Hepatocyte (in vitro differentiated cells): ENCODE measurements at regions not wholly inside any gene's neighbourhood (a gene's known extent, or its start where the extent isn't known, plus 50 kb on each side); places are given as distances from the start of the nearest gene placed in this dataset.

Source experiments
- DNase-seq: peaks from one replicate; pipeline ENCODE4 v3.0.0-alpha.2; 2016; ENCODE audit warnings: low spot score
- H2AFZ ChIP-seq: fragments of 200-600 bp; sonication (generic); 2 replicates; pipeline ENCODE4 v1.6.0; 2016; ENCODE audit warnings: antibody characterized with exemption, mild to moderate bottlenecking
- H3K27ac ChIP-seq: fragments of 200-600 bp; sonication (generic); 2 replicates; pipeline ENCODE4 v1.5.1; 2016; ENCODE audit warnings: mild to moderate bottlenecking
- H3K27me3 ChIP-seq: fragments of 200-600 bp; sonication (generic); 2 replicates; pipeline ENCODE4 v1.6.1; 2016
- H3K36me3 ChIP-seq: fragments of 200-600 bp; sonication (generic); replicated peaks from 2 replicates; pipeline ENCODE4 v1.5.1; 2016; ENCODE audit warnings: low read depth; ENCODE audit not compliant: insufficient read depth
- H3K4me1 ChIP-seq: fragments of 200-600 bp; sonication (generic); 2 replicates; pipeline ENCODE4 v1.5.1; 2016; ENCODE audit warnings: mild to moderate bottlenecking, moderate library complexity; ENCODE audit not compliant: insufficient read depth
- H3K4me2 ChIP-seq: fragments of 200-600 bp; sonication (generic); 2 replicates; pipeline ENCODE4 v1.6.0; 2016
- H3K4me3 ChIP-seq: fragments of 200-600 bp; sonication (generic); 2 replicates; pipeline ENCODE4 v1.5.1; 2016; ENCODE audit warnings: mild to moderate bottlenecking
- H3K79me2 ChIP-seq: fragments of 200-600 bp; sonication (generic); 2 replicates; pipeline ENCODE4 v1.6.0; 2017; ENCODE audit warnings: mild to moderate bottlenecking
- H3K9me2 ChIP-seq: fragments of 200-600 bp; sonication (generic); replicated peaks from 2 replicates; pipeline ENCODE4 v1.6.0; 2017; ENCODE audit warnings: mild to moderate bottlenecking; ENCODE audit not compliant: insufficient read depth
- H3K9me3 ChIP-seq: fragments of 200-600 bp; sonication (generic); 2 replicates; pipeline ENCODE4 v1.5.1; 2016; ENCODE audit warnings: low read depth, mild to moderate bottlenecking
- H4K20me1 ChIP-seq: fragments of 200-600 bp; sonication (generic); 2 replicates; pipeline ENCODE4 v1.6.0; 2016; ENCODE audit warnings: mild to moderate bottlenecking; ENCODE audit not compliant: insufficient read depth, poor library complexity, severe bottlenecking
- EZH2 ChIP-seq: fragments of 200-600 bp; sonication (generic); IDR thresholded peaks from 2 replicates; pipeline ENCODE4 v1.6.1; 2016; ENCODE audit warnings: antibody characterized with exemption, mild to moderate bottlenecking, borderline replicate concordance
- EZH2phosphoT487 ChIP-seq: fragments of 200-600 bp; sonication (generic); IDR thresholded peaks from one replicate; pipeline ENCODE4 v1.6.1; 2018; ENCODE audit warnings: antibody characterized with exemption, mild to moderate bottlenecking, low read depth, moderate library complexity; ENCODE audit not compliant: unreplicated experiment, severe bottlenecking
- WGBS: methylation state at CpG from one replicate; pipeline ENCODE4 v1.1.6; 2016; ENCODE audit warnings: low lambda C conversion rate; ENCODE audit errors: missing lambda C conversion rate; 5-methylcytosine and 5-hydroxymethylcytosine counted together
- TF ChIP-seq, protein P1 (sequence below): fragments of 200-600 bp; sonication (generic); IDR thresholded peaks from 2 replicates; pipeline ENCODE4 v1.5.1; 2016; ENCODE audit warnings: antibody characterized with exemption, mild to moderate bottlenecking; ENCODE audit not compliant: poor library complexity

DNA sequence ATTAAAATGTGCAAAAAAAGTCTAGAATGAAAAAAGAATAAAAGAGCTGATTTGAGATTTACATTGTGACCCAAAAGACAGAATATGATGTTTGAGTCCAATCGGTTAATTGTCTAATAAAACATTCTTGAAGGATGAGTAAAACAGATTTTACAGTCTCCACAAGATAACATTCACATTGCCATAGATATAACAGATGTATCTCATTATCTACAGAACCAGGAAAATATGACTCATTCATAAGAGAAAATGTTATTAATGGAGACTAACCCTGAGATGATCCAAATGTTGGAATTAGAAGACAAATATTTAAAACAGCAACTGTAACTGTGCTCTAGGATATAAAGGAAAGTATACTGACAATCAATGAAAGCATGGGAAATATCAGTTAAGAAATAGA is 141.7 kb downstream of the RFX6 start:
- 69% methylated on average over 1 of the region's 1 CpG for WGBS
- Histone ChIP-seq H3K36me3 (no peaks in the 10 kb centered on the region), H3K9me3 (no peaks in the 10 kb centered on the region), H2AFZ (no peak overlapping the region), H3K27ac (no peak overlapping the region), H3K4me2 (no peak overlapping the region), H4K20me1 (no peaks in the 10 kb centered on the region), H3K79me2 (no peaks in the 10 kb centered on the region), H3K9me2 (no peaks in the 10 kb centered on the region), H3K4me1 (no peaks in the 10 kb centered on the region), H3K27me3 (no peaks in the 10 kb centered on the region), H3K4me3 (no peak overlapping the region)
- TF ChIP-seq, protein P1, sequence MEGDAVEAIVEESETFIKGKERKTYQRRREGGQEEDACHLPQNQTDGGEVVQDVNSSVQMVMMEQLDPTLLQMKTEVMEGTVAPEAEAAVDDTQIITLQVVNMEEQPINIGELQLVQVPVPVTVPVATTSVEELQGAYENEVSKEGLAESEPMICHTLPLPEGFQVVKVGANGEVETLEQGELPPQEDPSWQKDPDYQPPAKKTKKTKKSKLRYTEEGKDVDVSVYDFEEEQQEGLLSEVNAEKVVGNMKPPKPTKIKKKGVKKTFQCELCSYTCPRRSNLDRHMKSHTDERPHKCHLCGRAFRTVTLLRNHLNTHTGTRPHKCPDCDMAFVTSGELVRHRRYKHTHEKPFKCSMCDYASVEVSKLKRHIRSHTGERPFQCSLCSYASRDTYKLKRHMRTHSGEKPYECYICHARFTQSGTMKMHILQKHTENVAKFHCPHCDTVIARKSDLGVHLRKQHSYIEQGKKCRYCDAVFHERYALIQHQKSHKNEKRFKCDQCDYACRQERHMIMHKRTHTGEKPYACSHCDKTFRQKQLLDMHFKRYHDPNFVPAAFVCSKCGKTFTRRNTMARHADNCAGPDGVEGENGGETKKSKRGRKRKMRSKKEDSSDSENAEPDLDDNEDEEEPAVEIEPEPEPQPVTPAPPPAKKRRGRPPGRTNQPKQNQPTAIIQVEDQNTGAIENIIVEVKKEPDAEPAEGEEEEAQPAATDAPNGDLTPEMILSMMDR: no peak
- TF ChIP-seq EZH2phosphoT487 (no peak), EZH2 (no peak)
- DNase-seq: no peak

DNA sequence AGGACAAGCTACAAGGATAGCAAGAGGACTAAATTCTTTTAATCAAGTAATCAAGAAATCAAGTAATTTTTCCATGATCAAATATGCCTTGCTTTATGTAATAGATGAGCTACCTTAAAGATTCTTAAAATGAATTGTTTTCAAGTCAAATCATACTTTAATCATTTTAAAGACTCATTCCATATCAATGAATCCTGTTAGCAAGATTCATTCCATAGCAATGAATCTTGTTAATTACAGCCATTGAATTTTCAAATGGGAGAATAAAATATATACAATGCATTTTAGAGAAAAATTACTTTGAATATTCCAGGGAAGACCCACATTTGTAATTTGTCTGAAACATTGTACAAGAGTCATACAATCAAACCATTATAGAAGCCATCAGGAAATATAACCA is 145.7 kb downstream of the RFX6 start:
- Histone ChIP-seq H3K9me2 (no peaks in the 10 kb centered on the region), H3K9me3 (no peaks in the 10 kb centered on the region), H3K4me1 (no peaks in the 10 kb centered on the region), H3K27me3 (peaks cover 2% of the 10 kb centered on the region), H3K4me3 (no peak overlapping the region), H2AFZ (no peak overlapping the region), H3K4me2 (no peak overlapping the region), H3K27ac (no peak overlapping the region), H3K36me3 (no peaks in the 10 kb centered on the region), H4K20me1 (no peaks in the 10 kb centered on the region), H3K79me2 (no peaks in the 10 kb centered on the region)
- TF ChIP-seq EZH2 (no peak), EZH2phosphoT487 (no peak)
- TF ChIP-seq, protein P1: no peak
- DNase-seq: no peak

DNA sequence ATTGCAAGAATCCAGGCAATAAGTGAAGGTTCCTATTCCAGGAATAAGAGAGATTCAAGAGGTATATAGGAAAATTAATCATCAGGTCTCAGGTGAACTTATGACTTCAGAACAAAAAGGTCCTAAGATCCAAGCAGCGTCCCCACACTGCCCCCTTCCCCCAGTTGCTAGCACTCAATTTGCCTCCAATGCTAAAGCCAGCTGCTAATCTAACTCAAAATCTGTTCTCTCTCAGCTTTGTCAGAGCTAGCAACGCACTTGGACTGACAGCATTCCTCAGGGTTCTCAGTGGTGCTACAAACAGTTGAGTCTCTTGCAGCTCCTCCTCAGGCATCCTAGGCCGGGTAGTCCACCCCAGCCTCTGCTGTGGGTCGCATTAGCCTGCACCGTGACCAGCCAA is 148.3 kb downstream of the RFX6 start:
- Histone ChIP-seq H3K27ac (no peak overlapping the region), H2AFZ (no peak overlapping the region), H3K4me1 (no peaks in the 10 kb centered on the region), H3K36me3 (no peaks in the 10 kb centered on the region), H4K20me1 (no peaks in the 10 kb centered on the region), H3K79me2 (no peaks in the 10 kb centered on the region), H3K27me3 (peaks cover 3% of the 10 kb centered on the region), H3K9me2 (no peaks in the 10 kb centered on the region), H3K9me3 (no peaks in the 10 kb centered on the region), H3K4me2 (no peak overlapping the region), H3K4me3 (no peak overlapping the region)
- WGBS: 61% methylated on average over 5 of the region's 5 CpGs
- TF ChIP-seq EZH2phosphoT487: no peak
- no peak for TF ChIP-seq EZH2
- TF ChIP-seq, protein P1: no peak
- no peak for DNase-seq

DNA sequence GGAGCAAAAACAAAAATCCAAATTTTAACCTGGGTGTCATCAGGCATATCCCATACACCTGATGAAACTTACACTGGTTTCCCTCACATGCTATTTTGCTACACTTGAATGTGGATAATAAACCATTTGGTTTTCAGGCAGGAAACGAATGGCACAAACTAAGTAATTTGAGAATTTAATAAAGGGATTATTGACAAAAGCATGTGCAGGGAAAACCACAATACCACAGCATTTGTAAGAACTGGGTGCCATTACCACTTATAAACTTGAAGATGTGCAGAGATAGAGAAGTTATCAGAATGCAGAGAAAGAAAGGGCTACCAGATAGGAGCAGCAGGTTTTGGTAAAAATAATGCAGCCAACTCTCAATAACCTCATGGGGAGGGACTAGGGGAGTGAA is 151.2 kb downstream of the RFX6 start:
- no peaks in the 10 kb centered on the region for H4K20me1 ChIP-seq
- TF ChIP-seq EZH2phosphoT487: no peak
- no peak for TF ChIP-seq EZH2
- TF ChIP-seq, protein P1: no peak
- no peak overlapping the region for H3K27ac ChIP-seq
- no peaks in the 10 kb centered on the region for H3K4me1 ChIP-seq
- no peak overlapping the region for H3K4me2 ChIP-seq
- no peak for DNase-seq
- no peaks in the 10 kb centered on the region for H3K36me3 ChIP-seq
- 68% methylated on average over 1 of the region's 1 CpG for WGBS
- no peak overlapping the region for H2AFZ ChIP-seq
- peaks cover 3% of the 10 kb centered on the region for H3K27me3 ChIP-seq
- H3K4me3 ChIP-seq: no peak overlapping the region
- no peaks in the 10 kb centered on the region for H3K9me2 ChIP-seq
- no peaks in the 10 kb centered on the region for H3K9me3 ChIP-seq
- H3K79me2 ChIP-seq: no peaks in the 10 kb centered on the region
